SK-N-SH (cell line): ENCODE measurements at regions not wholly inside any gene's neighbourhood (a gene's known extent, or its start where the extent isn't known, plus 50 kb on each side); places are given as distances from the start of the nearest gene placed in this dataset.

Experiments used
- CTCF ChIP-seq: fragments of 200-600 bp; sonication (generic); IDR thresholded peaks from 2 replicates; pipeline ENCODE4 v1.6.1; 2017; ENCODE audit warnings: antibody characterized with exemption, mild to moderate bottlenecking, moderate library complexity
- ELF1 ChIP-seq: IDR thresholded peaks from 2 replicates; pipeline ENCODE4 v1.4.0; 2012
- EP300 ChIP-seq, 2 experiments: IDR thresholded peaks; 2 replicates each; pipeline versions ENCODE4 v1.4.0 to v1.6.1; 2012; ENCODE audit warnings: borderline replicate concordance in 1 of 2, low read depth in 1 of 2, low read length in 1 of 2
- EZH2phosphoT487 ChIP-seq: fragments of 200-600 bp; sonication (generic); IDR thresholded peaks from 2 replicates; pipeline ENCODE4 v1.6.1; 2017; ENCODE audit warnings: low read depth, mixed run types, mild to moderate bottlenecking, antibody characterized with exemption, moderate library complexity, borderline replicate concordance
- JUND ChIP-seq: IDR thresholded peaks from 2 replicates; pipeline ENCODE4 v1.4.0; 2012
- RCOR1 ChIP-seq: fragments of 150-350 bp; IDR thresholded peaks from 2 replicates; pipeline ENCODE4 v1.6.1; 2017; ENCODE audit warnings: antibody characterized with exemption, low read length
- RFX5 ChIP-seq: IDR thresholded peaks from 2 replicates; pipeline ENCODE4 v1.6.1; 2012; ENCODE audit warnings: mild to moderate bottlenecking, improper control_type of control experiment, low read length
- RXRA ChIP-seq: IDR thresholded peaks from 2 replicates; pipeline ENCODE4 v1.4.0; 2012; ENCODE audit warnings: low read depth, mild to moderate bottlenecking, borderline replicate concordance
- SIN3A ChIP-seq: IDR thresholded peaks from 2 replicates; pipeline ENCODE4 v1.6.1; 2012; ENCODE audit warnings: low read depth, mild to moderate bottlenecking, low read length, moderate library complexity, borderline replicate concordance
- SMC3 ChIP-seq: IDR thresholded peaks from 2 replicates; pipeline ENCODE4 v1.6.1; 2012; ENCODE audit warnings: low read depth, low read length, improper control_type of control experiment
- TAF1 ChIP-seq: IDR thresholded peaks from 2 replicates; pipeline ENCODE4 v1.6.1; 2012; ENCODE audit warnings: low read depth, mild to moderate bottlenecking, low read length, moderate library complexity, borderline replicate concordance
- YY1 ChIP-seq: IDR thresholded peaks from 2 replicates; pipeline ENCODE4 v1.4.0; 2012; ENCODE audit warnings: low read depth, mild to moderate bottlenecking

GRCh38 chr22:48052621-48052890, 1290.1 kb downstream of the TBC1D22A start:
- TF ChIP-seq CTCF, result no peak
- no peak for TF ChIP-seq EZH2phosphoT487
- no peak for TF ChIP-seq TAF1
- TF ChIP-seq EP300 (IDR thresholded peaks at IDR 0.05; ENCODE audit: borderline replicate concordance in 1 of 2, low read depth in 1 of 2, low read length in 1 of 2), result no peak
- TF ChIP-seq SIN3A, result no peak
- no peak for TF ChIP-seq RXRA
- TF ChIP-seq JUND, result no peak
- no peak for TF ChIP-seq SMC3
- no peak for TF ChIP-seq RCOR1
- no peak for TF ChIP-seq YY1
- no peak for TF ChIP-seq RFX5
- no peak for TF ChIP-seq ELF1
